B cell (primary cell): ENCODE measurements at regions not wholly inside any gene's neighbourhood (a gene's known extent, or its start where the extent isn't known, plus 50 kb on each side); places are given as distances from the start of the nearest gene placed in this dataset.

Experiments
- ATAC-seq: fragments of 200-7000 bp; cut with Tn5 transposase; one replicate; pipeline ENCODE4 v1.10.0; 2021; ENCODE audit warnings: low read depth, mild to moderate bottlenecking, moderate number of reproducible peaks, moderate library complexity
- CTCF ChIA-PET: fragments of 350-600 bp; sonication (Branson Sonifier 250); formaldehyde crosslinking; loops from one replicate; lab custom pipeline; 2021; ENCODE audit warnings: antibody characterized with exemption, inconsistent platforms; lab: Charles Lee
- POLR2A ChIA-PET: fragments of 350-600 bp; sonication (Branson Sonifier 250); formaldehyde crosslinking; loops from one replicate; lab custom pipeline; 2021; ENCODE audit warnings: antibody characterized with exemption; lab: Charles Lee
- DNase-seq: peaks from one replicate; pipeline ENCODE4 v3.0.0; 2013
- H2AFZ ChIP-seq: 2 replicates; pipeline ENCODE4 v1.6.1; 2012; ENCODE audit warnings: mild to moderate bottlenecking, low read depth, low read length; ENCODE audit not compliant: insufficient read depth, poor library complexity, severe bottlenecking
- H3K27ac ChIP-seq, 2 donors: 1 replicate in 1 of 2; 2 replicates in 1 of 2; pipeline ENCODE4 v1.5.1; 2012 to 2013; ENCODE audit warnings: low read length in 2 of 2, mild to moderate bottlenecking in 2 of 2, moderate library complexity in 1 of 2
- H3K27me3 ChIP-seq, 4 experiments: fragments of 200-600 bp in 1 of 4; sonication (generic) in 1 of 4; replicated peaks in 1 of 4; 1 replicate in 2 of 4; 2 replicates in 2 of 4; pipeline versions ENCODE4 v1.6.1 to v1.7.0; 2013 to 2016; ENCODE audit warnings: low read length in 3 of 4, mild to moderate bottlenecking in 2 of 4, mixed read lengths in 1 of 4, moderate library complexity in 1 of 4; ENCODE audit not compliant: insufficient read depth in 4 of 4, control insufficient read depth in 3 of 4; ENCODE audit errors: control extremely low read depth in 1 of 4
- H3K36me3 ChIP-seq, 2 experiments: replicated peaks in 1 of 2; 1 replicate in 1 of 2; 2 replicates in 1 of 2; pipeline versions ENCODE4 v1.6.1 to v1.7.1; 2013; ENCODE audit warnings: low read length in 1 of 2; ENCODE audit not compliant: insufficient read depth in 2 of 2, control insufficient read depth in 1 of 2; ENCODE audit errors: control extremely low read depth in 1 of 2, extremely low read depth in 1 of 2
- H3K4me1 ChIP-seq, 2 donors: fragments of 200-600 bp in 1 of 2; sonication (generic) in 1 of 2; 1 replicate in 1 of 2; 2 replicates in 1 of 2; pipeline versions ENCODE4 v1.5.1 to v1.6.1; 2013 to 2017; ENCODE audit warnings: low read length in 2 of 2; ENCODE audit not compliant: control insufficient read depth in 2 of 2, insufficient read depth in 2 of 2
- H3K4me2 ChIP-seq: replicated peaks from 2 replicates; pipeline ENCODE3; 2012; ENCODE audit warnings: mild to moderate bottlenecking, low read depth, low read length; ENCODE audit not compliant: poor library complexity, severe bottlenecking
- H3K4me3 ChIP-seq, 5 experiments: fragments of 200-600 bp in 1 of 5; sonication (generic) in 1 of 5; 1 replicate in 3 of 5; 2 replicates in 2 of 5; pipeline versions ENCODE4 v1.5.1 to v1.7.0; 2011 to 2016; ENCODE audit warnings: low read length in 4 of 5, mild to moderate bottlenecking in 4 of 5, low read depth in 2 of 5, control low read depth in 1 of 5, moderate library complexity in 1 of 5; ENCODE audit not compliant: insufficient read depth in 1 of 5; ENCODE audit errors: control extremely low read depth in 1 of 5, extremely low read depth in 1 of 5
- H3K79me2 ChIP-seq: fragments of 200-600 bp; sonication (generic); one replicate; pipeline ENCODE4 v1.6.0; 2016; ENCODE audit warnings: low read length; ENCODE audit not compliant: control insufficient read depth, insufficient read depth
- H3K9ac ChIP-seq: fragments of 200-600 bp; sonication (generic); 2 replicates; pipeline ENCODE4 v1.6.1; 2017; ENCODE audit warnings: mild to moderate bottlenecking, low read length, moderate library complexity
- H3K9me3 ChIP-seq, 3 donors: one replicate each; pipeline versions ENCODE4 v1.6.1 to v1.7.1; 2013; ENCODE audit warnings: low read length in 2 of 3; ENCODE audit not compliant: control insufficient read depth in 2 of 3, insufficient read depth in 1 of 3; ENCODE audit errors: control extremely low read depth in 1 of 3
- H4K20me1 ChIP-seq: 2 replicates; pipeline ENCODE4 v1.6.0; 2012; ENCODE audit warnings: mild to moderate bottlenecking, low read length; ENCODE audit not compliant: insufficient read depth, control insufficient read depth, poor library complexity, severe bottlenecking
- H3K27ac Mint-ChIP-seq: one replicate; pipeline ENCODE4 v1.8.0; 2021; ENCODE audit warnings: mixed read lengths
- H3K27me3 Mint-ChIP-seq: one replicate; pipeline ENCODE4 v1.8.0; 2021; ENCODE audit warnings: mixed read lengths
- H3K4me1 Mint-ChIP-seq: one replicate; pipeline ENCODE4 v1.8.0; 2021; ENCODE audit warnings: mixed read lengths
- H3K4me3 Mint-ChIP-seq: one replicate; pipeline ENCODE4 v1.8.0; 2021; ENCODE audit warnings: mixed read lengths
- H3K9me3 Mint-ChIP-seq: one replicate; pipeline ENCODE4 v1.8.0; 2022; ENCODE audit warnings: mixed read lengths; ENCODE audit not compliant: insufficient read depth
- EZH2 ChIP-seq: IDR thresholded peaks from 2 replicates; pipeline ENCODE4 v1.6.1; 2012; ENCODE audit warnings: borderline replicate concordance, low read depth, mild to moderate bottlenecking, moderate library complexity, low read length; ENCODE audit not compliant: insufficient read depth, poor library complexity, severe bottlenecking
- WGBS: methylation state at CpG from one replicate; pipeline ENCODE4 v1.1.5; 2013; ENCODE audit warnings: missing lambda C conversion rate; ENCODE audit not compliant: insufficient coverage; 5-methylcytosine and 5-hydroxymethylcytosine counted together
- intact Hi-C: fragments of 100-400 bp; cut with micrococcal nuclease; formaldehyde crosslinking; loops from one replicate; pipeline ENCODE4 v1.10.0; 2022
- TF ChIP-seq, protein P1 (sequence below): fragments of 200-600 bp; IDR thresholded peaks from one replicate; pipeline ENCODE4 v1.8.0; 2022; ENCODE audit warnings: antibody characterized with exemption, mild to moderate bottlenecking

DNA sequence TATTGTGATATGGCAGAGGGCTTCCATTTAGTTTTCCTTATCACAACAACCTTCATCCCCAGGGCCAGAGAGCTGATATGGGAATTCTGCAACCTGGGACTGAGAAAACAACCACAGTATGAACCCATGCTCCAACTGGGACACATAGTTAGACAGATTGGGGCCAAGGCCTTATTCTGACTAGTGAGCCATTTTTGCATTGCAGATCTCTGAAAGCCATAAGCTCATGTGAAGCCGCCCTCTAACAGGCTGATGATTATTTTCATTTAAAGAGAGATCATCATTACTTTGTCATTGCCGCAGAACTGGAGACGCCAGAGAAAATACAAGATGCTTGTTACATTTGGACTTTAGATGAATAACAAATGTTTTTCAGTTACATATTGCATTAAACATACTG lies 791.7 kb upstream of the POM121L12 start:
- H3K79me2 ChIP-seq = no peaks in the 10 kb centered on the region
- ChIA-PET CTCF (no interaction called here), POLR2A (no interaction called here)
- H3K9ac ChIP-seq = no peak overlapping the region
- no peak overlapping the region for H3K4me3 Mint-ChIP-seq
- no peaks in the 10 kb centered on the region for H3K4me1 ChIP-seq
- H3K9me3 Mint-ChIP-seq = peaks cover 16% of the 10 kb centered on the region
- H2AFZ ChIP-seq = no peak overlapping the region
- no peaks in the 10 kb centered on the region for H3K4me1 Mint-ChIP-seq
- H4K20me1 ChIP-seq = no peaks in the 10 kb centered on the region
- DNase-seq (no peak), ATAC-seq (no peak)
- H3K4me2 ChIP-seq = no peak overlapping the region
- no peak for TF ChIP-seq EZH2
- TF ChIP-seq, protein P1, sequence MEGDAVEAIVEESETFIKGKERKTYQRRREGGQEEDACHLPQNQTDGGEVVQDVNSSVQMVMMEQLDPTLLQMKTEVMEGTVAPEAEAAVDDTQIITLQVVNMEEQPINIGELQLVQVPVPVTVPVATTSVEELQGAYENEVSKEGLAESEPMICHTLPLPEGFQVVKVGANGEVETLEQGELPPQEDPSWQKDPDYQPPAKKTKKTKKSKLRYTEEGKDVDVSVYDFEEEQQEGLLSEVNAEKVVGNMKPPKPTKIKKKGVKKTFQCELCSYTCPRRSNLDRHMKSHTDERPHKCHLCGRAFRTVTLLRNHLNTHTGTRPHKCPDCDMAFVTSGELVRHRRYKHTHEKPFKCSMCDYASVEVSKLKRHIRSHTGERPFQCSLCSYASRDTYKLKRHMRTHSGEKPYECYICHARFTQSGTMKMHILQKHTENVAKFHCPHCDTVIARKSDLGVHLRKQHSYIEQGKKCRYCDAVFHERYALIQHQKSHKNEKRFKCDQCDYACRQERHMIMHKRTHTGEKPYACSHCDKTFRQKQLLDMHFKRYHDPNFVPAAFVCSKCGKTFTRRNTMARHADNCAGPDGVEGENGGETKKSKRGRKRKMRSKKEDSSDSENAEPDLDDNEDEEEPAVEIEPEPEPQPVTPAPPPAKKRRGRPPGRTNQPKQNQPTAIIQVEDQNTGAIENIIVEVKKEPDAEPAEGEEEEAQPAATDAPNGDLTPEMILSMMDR = no peak
- no peaks in the 10 kb centered on the region for H3K27me3 Mint-ChIP-seq
- H3K4me3 ChIP-seq = no peak overlapping the region
- intact Hi-C loops = no loop called here
- H3K36me3 ChIP-seq = no peaks in the 10 kb centered on the region
- no peak overlapping the region for H3K27ac Mint-ChIP-seq
- H3K27me3 ChIP-seq = no peaks in the 10 kb centered on the region
- no CpG with 5 or more reads among the region's 3 CpGs for WGBS
- peaks cover 0 to 5% (median 3%) of the 10 kb centered on the region in 3 donors for H3K9me3 ChIP-seq
- H3K27ac ChIP-seq = no peak overlapping the region

DNA sequence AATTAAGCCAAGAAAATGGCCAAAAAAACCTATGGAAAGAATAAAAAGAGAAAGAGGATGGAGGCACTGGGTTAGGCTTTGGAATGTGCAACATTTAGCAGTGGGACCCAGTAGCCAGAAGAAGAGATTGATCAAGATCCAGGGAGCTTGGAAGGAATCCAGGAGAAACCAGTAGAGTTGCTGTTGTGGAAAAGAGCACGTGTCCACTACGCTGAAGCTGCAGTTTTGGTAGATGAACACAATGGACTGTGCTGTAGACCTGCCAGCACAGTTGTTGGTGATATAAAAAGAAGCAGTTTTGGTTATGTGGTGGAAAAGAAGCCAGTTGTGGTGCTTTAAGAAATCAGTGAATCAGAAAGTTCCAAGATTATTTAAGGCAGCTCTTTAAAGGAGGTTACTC lies 802.2 kb upstream of the POM121L12 start:
- peaks cover 9% of the 10 kb centered on the region for H3K9me3 Mint-ChIP-seq
- H3K4me3 Mint-ChIP-seq = no peak overlapping the region
- Histone ChIP-seq H4K20me1 (no peaks in the 10 kb centered on the region), H3K4me2 (no peak overlapping the region), H2AFZ (no peak overlapping the region), H3K9me3 (peaks cover 0 to 9% (median 6%) of the 10 kb centered on the region in 3 donors), H3K36me3 (no peaks in the 10 kb centered on the region), H3K27ac (no peak overlapping the region), H3K79me2 (no peaks in the 10 kb centered on the region), H3K9ac (no peak overlapping the region), H3K4me3 (no peak overlapping the region), H3K4me1 (no peaks in the 10 kb centered on the region), H3K27me3 (no peaks in the 10 kb centered on the region)
- ChIA-PET POLR2A (no interaction called here), CTCF (no interaction called here)
- intact Hi-C loops = no loop called here
- no peaks in the 10 kb centered on the region for H3K4me1 Mint-ChIP-seq
- ATAC-seq = no peak
- DNase-seq = no peak
- 100% methylated on average over 2 of the region's 2 CpGs for WGBS
- H3K27me3 Mint-ChIP-seq = no peaks in the 10 kb centered on the region
- H3K27ac Mint-ChIP-seq = no peak overlapping the region
- no peak for TF ChIP-seq EZH2
- TF ChIP-seq, protein P1 = no peak
